HG03354 (cell line): ENCODE measurements at regions not wholly inside any gene's neighbourhood (a gene's known extent, or its start where the extent isn't known, plus 50 kb on each side); places are given as distances from the start of the nearest gene placed in this dataset.
"Not testable (repeated sequence)": the region's sequence is repeated elsewhere in the genome, so short reads cannot be mapped to it uniquely, and the experiment has no call there.

Experiments
- ATAC-seq: cut with Tn5 transposase; IDR thresholded peaks from one replicate; pipeline ENCODE4 v1.9.1; 2021; ENCODE audit warnings: mild to moderate bottlenecking; ENCODE audit not compliant: unreplicated experiment, poor library complexity, severe bottlenecking

DNA sequence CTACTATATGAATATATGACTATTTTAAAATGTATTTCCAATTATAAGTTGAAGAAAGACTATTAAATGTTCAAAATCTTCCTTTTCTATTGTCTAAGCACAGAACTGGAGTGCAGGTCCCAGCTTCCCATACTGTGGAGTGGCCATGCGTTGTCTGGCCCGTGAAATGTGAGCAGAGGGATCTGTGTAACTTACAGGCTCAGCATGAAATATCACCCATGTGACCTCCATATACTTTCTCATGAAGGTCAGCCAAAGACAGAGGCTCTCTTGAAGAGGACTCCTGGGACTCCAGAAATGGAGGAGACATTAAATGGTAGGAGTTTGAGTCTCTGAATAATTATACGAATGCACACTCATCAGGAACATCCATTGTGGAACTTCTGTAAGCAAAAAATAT is 92.4 kb upstream of the CAV2 start:
- ATAC-seq, result no peak

DNA sequence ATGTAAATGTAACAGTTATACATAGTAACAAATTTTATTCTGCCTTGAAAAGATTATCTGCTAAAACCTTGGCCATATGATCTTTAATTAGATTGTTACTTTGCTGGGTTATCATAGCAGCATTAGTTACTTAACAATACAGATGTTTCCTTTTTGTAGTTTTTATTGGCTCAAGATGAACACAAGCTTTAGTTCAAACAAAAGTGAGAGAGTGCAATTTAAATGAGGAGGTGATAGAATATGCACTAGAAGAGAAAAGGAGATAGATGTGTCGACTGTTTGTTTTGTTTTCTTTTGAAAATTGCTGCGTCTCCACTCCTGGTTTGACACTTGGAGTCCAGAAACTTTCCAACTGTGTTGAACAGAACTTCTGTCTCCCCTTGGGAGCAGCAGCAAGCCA is 91.4 kb upstream of the CAV2 start:
- ATAC-seq, result no peak

DNA sequence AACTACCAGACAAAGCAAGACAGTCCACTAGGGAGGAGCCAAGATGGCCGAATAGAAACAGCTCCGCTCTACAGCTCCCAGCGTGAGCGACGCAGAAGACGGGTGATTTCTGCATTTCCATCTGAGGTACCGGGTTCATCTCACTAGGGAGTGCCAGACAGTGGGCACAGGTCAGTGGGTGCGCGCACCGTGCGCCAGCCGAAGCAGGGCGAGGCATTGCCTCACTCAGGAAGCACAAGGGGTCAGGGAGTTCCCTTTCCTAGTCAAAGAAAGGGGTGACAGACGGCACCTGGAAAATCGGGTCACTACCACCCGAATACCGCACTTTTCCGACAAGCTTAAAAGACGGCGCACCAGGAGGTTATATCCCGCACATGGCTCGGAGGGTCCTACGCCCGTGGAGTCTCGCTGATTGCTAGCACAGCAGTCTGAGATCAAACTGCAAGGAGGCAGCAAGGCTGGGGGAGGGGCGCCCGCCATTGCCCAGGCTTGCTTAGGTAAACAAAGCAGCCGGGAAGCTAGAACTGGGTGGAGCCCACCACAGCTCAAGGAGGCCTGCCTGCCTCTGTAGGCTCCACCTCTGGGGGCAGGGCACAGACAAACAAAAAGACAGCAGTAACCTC is 90.6 kb upstream of the CAV2 start:
- ATAC-seq, result not testable (repeated sequence)

DNA sequence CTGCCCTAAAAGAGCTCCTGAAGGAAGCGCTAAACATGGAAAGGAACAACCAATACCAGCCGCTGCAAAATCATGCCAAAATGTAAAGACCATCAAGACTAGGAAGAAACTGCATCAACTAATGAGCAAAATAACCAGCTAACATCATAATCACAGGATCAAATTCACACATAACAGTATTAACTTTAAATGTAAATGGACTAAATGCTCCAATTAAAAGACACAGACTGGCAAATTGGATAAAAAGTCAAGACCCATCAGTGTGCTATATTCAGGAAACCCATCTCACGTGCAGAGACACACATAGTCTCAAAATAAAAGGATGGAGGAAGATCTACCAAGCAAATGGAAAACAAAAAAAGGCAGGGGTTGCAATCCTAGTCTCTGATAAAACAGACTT is 88.8 kb upstream of the CAV2 start:
- ATAC-seq, result not testable (repeated sequence)

DNA sequence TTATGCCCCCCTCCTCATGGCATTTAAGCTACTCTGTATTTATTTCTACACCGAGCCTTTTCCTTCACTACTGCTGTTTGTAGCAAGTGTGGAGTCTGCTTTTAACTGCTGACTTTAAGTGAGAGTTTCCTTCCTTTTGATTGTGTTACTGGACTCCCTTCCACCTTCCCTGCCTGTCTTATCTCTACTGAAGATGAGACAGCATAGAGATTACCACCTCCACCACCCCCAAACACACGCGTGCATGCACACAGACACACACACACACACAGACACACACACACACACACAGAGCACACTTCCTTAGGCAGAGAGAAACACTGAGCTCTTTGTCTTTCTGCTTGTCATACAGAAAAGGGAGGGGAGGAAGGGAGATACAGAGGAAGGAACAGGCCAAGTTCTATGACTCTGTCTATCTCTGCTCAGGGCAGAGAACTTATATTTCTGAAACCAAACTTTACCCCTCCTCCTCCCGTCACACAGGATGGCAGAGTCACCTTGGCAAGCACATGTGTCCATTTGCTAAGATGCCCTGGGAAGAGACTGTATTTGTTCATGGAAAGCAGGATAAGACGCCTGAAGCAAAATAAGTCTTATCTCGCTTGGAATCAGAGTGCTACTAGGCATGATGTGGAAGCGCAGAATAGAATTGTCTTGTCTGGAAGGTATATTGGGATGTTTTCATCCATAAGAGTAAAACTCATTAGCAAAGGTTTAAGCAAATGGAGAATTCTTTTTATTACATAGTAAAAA is 81.8 kb upstream of the CAV2 start:
- ATAC-seq, result no peak

DNA sequence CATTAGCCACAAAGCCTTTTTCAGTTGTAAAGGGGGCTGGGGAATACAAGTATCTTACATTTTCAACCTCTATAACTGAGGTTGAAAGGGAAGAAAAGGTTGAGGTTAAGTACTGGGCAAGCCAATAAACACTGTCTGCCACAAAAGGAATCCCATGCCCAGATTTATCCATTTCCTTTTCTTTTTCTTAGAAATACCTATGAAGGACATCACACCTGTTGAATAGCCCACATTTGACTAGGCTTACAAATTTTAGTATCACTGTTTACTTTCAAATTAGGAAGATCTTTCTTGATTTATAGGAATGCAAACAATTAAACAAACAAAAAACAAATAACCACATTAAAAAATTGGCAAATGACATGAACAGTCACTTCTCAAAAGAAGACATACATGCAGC is 81.0 kb upstream of the CAV2 start:
- ATAC-seq, result no peak

DNA sequence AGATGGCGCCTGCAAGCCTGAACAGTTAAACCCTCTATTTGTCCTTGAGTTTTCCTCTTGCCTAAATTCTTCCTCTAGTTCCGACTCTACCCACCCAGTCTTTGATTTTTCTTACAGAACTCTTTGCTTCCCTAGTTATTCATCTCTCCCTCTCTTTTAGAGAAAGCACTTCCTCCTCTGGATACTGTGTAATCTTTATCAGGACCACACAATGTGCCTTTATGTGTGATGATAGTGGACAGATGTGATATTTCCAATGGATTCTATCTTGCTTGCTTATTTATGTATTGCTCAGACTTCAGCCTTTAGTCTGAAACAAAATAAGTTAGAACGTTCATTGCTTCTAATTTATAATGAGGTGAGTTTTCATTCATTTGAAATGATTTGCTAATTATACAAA is 79.5 kb upstream of the CAV2 start:
- no peak for ATAC-seq

DNA sequence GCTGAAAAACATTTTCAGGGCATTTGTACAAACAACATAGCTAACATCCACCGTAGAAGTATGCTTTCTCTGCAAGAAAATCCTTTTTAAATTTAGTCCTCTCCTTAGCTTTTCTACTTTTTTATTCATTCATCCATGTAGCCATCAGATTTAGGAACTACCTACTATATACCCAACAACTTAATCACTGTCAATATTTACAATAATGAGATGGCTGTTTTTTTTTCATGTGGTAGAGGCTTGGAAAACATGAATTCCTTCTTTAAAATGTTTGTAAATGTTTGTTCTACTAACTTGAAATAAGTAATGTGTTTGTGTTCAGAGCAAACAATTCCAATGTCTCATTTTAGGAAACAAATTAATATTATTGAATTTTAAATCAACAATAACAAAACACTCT is 78.2 kb upstream of the CAV2 start:
- no peak for ATAC-seq

DNA sequence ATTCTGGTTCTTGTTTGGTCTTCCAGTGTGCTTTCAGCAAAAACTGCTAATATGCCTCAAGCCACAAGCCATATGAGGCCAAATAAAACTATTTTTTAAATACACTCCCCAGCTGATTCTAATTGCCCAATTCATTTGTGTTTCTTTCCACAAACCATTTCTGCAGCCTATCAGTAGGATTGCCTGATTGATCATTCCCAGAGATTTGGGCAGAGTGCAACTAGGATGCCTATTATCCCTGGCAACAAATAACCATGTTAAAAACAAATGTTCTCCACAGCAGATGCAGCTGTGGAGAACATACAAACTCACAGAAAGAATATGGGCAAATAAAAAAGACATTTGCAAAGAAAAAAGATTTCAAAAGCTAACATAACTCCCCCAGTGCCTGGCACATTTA is 76.9 kb upstream of the CAV2 start:
- ATAC-seq, result no peak

DNA sequence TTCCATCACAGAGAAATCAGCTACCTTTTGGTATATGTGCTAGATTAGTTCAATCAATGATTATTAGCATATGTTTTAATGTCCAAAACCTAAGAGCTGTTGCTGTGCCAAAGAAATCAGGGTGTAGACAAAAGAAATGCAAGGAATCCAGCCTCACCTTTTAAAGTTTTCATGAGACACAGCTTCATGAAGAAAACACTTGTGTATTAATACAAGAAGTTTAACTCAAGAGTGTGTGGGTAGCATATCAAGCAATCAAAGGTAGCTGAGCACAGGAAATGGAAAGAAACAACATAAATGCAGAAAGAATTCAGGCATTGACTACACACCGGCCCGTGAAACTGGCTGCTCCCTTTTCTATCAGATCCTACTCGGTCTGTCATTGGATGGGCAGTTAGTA is 76.0 kb upstream of the CAV2 start:
- no peak for ATAC-seq

DNA sequence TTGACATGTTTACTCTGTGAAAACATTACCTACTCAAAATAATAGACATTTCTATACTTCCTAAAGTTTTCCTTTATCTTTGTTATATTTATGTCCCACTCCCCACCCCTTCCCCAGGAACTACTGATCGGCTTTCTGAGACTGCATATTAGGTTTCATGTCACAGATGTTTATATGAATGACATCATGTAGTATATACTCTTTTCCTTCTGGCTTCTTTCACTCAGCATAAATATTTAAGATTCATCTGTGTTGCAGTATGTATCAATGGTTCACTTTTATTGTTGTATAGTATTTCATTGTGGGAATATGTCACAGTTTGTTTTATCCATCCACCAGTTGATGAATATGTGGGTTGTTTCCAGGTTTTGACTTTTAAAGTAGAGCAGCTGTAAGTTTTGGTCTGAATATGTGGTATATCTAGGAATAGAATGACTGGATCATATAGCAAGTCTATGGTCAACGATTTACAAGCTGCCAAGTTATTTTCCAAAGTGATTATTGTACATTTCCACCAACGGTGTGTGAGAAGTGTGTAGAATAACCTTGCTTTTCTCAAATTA is 73.8 kb upstream of the CAV2 start:
- no peak for ATAC-seq

DNA sequence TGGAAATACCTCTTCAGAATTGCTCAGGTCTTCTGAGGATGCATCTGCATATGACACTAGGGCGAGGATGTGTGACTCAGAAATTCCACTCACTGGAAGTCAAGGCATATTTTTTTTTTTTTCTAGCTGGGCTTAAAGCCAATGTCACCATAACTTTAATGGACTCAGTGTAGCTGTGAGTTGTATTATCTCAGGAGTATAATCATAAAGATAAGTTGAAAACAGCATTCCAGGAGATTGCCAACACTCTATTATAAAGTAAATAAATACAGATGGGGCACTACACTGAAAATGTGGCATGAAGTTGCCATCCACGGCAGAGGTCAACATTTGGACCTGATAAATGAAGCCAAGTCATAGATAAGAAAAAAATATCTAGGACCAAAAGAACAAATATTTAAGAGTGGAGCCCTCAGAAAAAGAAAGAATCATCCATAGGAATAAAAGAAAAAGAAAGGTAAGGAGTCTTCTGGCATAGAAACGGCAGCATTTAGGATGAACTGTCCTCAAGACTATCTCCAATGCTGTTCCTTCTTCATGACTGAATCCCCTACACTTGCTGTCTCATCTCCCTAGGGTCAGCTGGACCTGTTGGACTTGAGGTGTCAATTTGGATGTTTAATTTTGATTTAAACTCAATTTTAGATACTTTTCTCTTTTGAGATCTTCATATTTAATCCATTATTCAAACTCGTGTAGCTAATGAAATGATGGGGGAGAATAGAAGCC is 72.9 kb upstream of the CAV2 start:
- ATAC-seq, result no peak

DNA sequence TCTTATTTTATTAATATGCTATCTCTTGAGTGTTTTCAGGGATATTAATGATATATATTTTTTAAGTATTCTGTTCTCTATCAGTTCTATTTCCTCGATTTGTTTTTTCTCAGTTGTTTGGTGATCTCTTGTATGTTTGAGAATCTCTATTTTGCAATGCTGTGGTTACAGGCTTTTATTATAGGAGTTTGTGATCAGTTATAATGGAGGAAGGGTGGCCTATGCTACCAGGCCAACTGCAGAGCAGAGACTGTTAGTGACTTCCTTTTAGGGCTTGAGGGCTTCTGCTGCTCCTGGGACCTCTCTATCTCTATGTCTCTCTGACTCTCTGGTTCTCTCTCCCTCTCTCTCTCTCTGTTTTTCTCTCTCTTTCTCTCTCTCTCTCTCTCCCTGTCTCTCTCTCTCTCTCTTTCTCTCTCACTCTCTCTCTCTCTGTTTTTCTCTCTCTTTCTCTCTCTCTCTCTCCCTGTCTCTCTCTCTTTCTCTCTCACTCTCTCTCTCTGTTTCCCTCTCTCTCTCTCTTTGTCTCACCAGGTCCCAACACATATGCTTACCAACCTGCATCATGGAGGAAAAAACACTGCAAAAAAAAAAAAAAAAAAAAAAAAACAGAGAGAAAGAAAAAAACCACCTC is 69.4 kb upstream of the CAV2 start:
- no peak for ATAC-seq

DNA sequence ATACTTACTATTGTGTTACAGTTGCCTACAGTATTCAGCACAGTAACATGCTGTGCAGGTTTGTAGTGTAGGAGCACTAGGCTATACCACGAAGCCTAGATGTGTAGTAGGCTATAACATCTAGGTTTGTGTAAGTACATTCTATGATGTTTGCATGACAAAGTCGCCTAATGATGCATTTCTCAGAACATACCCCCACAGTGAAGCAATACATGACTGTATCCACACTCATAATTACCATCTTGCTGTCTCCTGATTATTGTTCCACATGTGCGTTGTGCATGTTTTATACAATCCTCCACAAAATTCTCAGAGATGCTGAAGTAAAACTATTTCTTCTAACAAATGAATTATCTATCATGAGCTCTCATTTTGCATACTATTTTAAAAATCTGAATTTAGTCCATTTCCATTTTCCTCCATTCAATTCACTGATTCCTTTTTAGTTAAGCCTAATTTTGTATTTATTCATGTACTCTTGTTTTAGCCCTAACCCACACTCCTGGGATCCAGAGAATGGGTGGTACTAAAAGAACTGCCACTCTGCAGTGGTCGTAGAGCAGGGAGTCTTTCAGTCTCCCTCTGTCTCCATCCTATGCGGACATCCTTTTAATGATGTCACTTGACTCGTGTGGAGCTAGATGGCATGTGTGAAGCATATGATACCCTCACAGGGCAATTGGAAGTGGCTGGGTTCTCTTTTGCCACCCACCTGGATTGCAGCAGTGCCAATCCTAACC is 67.6 kb upstream of the CAV2 start:
- no peak for ATAC-seq

DNA sequence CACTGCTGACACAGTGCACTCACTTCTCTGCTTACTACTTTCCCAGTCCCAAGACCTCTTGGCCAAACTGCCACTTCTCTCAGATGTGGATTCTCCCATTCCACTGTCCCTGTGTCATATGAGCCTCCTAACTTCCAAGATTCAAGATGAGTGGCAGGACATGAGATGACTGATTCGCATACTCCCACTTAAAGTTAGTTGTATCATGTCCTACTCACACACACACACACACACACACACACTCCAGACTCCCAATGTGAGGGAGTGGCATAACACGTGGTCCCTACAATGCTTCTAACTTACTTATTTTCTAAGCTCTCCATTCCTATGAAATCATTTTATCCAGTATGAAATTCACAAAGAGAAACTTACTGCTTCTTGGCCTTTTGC is 67.0 kb upstream of the CAV2 start:
- no peak for ATAC-seq

DNA sequence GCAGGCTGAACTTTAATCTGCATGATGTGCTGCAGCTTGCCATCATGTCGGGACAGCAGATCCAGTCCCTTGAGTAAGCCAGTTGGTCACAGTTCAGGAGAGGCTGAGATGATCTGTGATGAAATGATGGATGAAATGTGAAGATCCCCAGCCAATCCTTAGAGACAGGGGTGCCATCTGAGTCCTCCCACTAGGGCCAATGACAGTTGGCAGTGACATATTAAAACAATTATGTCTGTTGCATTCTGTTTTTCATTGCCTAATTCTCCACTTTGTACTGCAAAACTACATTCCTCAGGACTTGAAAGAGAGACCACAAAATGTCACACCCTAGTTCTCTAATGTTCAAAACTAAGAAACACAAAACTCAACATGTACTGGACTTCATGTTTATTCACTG is 66.3 kb upstream of the CAV2 start:
- ATAC-seq, result no peak

DNA sequence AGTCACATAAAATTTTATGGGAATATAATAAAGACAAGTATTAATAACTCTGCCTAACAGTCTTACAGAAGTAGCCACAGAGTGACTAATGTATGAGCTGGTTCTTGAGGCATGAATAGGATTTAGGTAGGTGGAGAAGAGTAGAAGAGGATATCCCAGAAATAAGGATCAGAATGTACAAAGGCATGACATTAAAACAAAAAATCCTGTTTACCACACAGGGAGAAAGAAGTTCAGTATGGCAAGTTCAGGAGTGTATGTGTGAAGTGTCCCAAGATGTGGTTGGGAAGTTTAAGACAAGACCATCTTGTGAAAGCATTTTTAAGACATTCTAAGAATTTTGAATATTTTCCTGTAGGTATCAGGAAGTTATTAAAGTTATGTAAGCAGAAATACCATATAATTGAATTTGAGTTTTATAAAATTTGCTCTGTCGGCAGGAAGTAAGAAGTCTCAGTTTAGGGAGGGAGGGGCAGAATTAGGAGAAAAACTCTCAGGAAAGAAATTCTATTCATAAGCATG is 64.7 kb upstream of the CAV2 start:
- ATAC-seq, result no peak

DNA sequence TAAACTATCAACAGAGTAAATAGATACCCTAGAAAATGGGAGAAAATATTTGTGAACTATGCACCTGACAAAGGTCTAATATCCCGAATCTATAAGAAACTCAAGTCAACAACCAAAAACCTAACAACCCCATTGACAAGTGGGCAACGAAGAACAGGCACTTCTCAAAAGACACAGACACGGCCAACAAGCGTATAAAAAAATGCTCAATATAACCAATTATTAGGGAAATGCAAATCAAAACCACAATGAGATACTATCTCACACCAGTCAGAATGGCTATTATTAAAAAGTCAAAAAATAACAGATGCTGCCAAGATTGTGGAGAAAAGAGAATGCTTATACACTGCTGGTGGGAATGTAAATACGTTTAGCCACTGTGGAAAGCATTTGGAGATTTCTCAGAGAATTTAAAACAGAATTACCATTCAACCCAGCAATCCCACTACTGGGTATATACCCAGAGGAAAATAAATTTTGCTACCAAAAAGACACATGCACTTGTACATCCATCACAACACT is 63.2 kb upstream of the CAV2 start:
- ATAC-seq, result no peak

DNA sequence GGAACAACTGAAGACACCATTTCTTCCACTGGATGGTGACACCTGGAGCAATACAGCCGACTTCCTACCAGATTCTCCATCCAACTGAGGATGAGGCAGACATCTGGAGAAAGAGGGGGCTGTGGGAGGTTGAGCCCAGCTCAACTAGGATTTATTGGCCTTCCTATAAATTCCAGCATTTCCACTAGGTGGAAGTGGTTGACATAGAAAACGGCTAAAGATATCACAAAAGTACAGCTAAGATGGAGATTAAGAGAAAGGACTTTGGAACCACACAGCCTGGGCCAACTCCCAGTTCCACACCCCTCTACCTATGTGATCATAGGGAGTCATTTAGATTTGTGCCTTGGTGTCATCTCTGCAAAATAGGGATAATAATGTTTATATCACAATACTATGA is 61.3 kb upstream of the CAV2 start:
- ATAC-seq, result no peak
